Right atrium auricular region (tissue), 2 donors: ENCODE measurements at regions not wholly inside any gene's neighbourhood (a gene's known extent, or its start where the extent isn't known, plus 50 kb on each side); places are given as distances from the start of the nearest gene placed in this dataset.

ENCODE experiments used
- DNase-seq: peaks from one replicate; pipeline ENCODE4 v3.0.0-alpha.2; 2019; ENCODE audit warnings: low spot score
- H3K27ac ChIP-seq, 2 donors: fragments of 200-600 bp; sonication (generic); 1 replicate in 1 of 2; 2 replicates in 1 of 2; pipeline ENCODE4 v1.5.1; 2016 to 2019
- H3K27me3 ChIP-seq, 2 donors: fragments of 200-600 bp; sonication (generic); one replicate each; pipeline versions ENCODE4 v1.5.1 to v1.6.0; 2017 to 2019
- H3K36me3 ChIP-seq: fragments of 200-600 bp; sonication (generic); one replicate; pipeline ENCODE4 v1.5.1; 2016
- H3K4me1 ChIP-seq, 2 donors: fragments of 200-600 bp; sonication (generic); one replicate each; pipeline versions ENCODE4 v1.5.1 to v1.6.0; 2017 to 2019
- H3K4me3 ChIP-seq, 2 donors: fragments of 200-600 bp; sonication (generic); 1 replicate in 1 of 2; 2 replicates in 1 of 2; pipeline ENCODE4 v1.5.1; 2017 to 2019; ENCODE audit warnings: mild to moderate bottlenecking in 1 of 2, moderate library complexity in 1 of 2
- H3K9me3 ChIP-seq, 2 donors: fragments of 200-600 bp; sonication (generic); one replicate each; pipeline ENCODE4 v1.5.1; 2019
- CTCF ChIP-seq, 2 donors: fragments of 200-600 bp; sonication (generic); IDR thresholded peaks; one replicate each; pipeline ENCODE4 v1.5.1; 2019; ENCODE audit warnings: antibody characterized with exemption in 2 of 2

GRCh38 chr3:56942523-56942922, 117.9 kb upstream of the SPATA12 start:
- H3K9me3 ChIP-seq = peaks cover 0 to 8% of the 10 kb centered on the region in 2 donors
- no peaks in the 10 kb centered on the region for H3K4me1 ChIP-seq
- no peak for DNase-seq
- no peak overlapping the region for H3K4me3 ChIP-seq
- no peak overlapping the region for H3K27ac ChIP-seq
- TF ChIP-seq CTCF (IDR thresholded peaks at IDR 0.05) = no peak
- no peaks in the 10 kb centered on the region for H3K27me3 ChIP-seq
- no peaks in the 10 kb centered on the region for H3K36me3 ChIP-seq

- no peak for TF ChIP-seq CTCF (IDR thresholded peaks at IDR 0.05)
- DNase-seq = no peak
- no peaks in the 10 kb centered on the region for H3K27me3 ChIP-seq
- H3K27ac ChIP-seq = no peak overlapping the region
- H3K36me3 ChIP-seq = no peaks in the 10 kb centered on the region
- no peaks in the 10 kb centered on the region for H3K9me3 ChIP-seq
- H3K4me3 ChIP-seq = no peak overlapping the region
- H3K4me1 ChIP-seq = no peaks in the 10 kb centered on the region
Measured at GRCh38 chr3:56940976-56941375, 119.5 kb upstream of the SPATA12 start.

- no peaks in the 10 kb centered on the region for H3K36me3 ChIP-seq
- H3K4me1 ChIP-seq = no peaks in the 10 kb centered on the region
- H3K27me3 ChIP-seq = no peaks in the 10 kb centered on the region
- H3K4me3 ChIP-seq = no peak overlapping the region
- no peak overlapping the region for H3K27ac ChIP-seq
- DNase-seq = no peak
- H3K9me3 ChIP-seq = no peaks in the 10 kb centered on the region
- TF ChIP-seq CTCF (IDR thresholded peaks at IDR 0.05) = no peak
Measured at GRCh38 chr3:56940321-56940720, 120.1 kb upstream of the SPATA12 start.

- no peaks in the 10 kb centered on the region for H3K4me1 ChIP-seq
- no peak for DNase-seq
Measured at GRCh38 chr3:56939834-56940233, 120.6 kb upstream of the SPATA12 start.

GRCh38 chr3:56938530-56938929, 121.9 kb upstream of the SPATA12 start:
- Histone ChIP-seq H3K4me1 (no peaks in the 10 kb centered on the region), H3K9me3 (no peaks in the 10 kb centered on the region), H3K27me3 (no peaks in the 10 kb centered on the region), H3K27ac (no peak overlapping the region), H3K36me3 (no peaks in the 10 kb centered on the region), H3K4me3 (no peak overlapping the region)
- no peak for DNase-seq
- TF ChIP-seq CTCF (IDR thresholded peaks at IDR 0.05) = no peak

More at GRCh38 chr3:56939834-56940233, 120.6 kb upstream of the SPATA12 start:
- Histone ChIP-seq H3K9me3 (no peaks in the 10 kb centered on the region), H3K27me3 (no peaks in the 10 kb centered on the region), H3K4me3 (no peak overlapping the region), H3K27ac (no peak overlapping the region), H3K36me3 (no peaks in the 10 kb centered on the region)
- no peak for TF ChIP-seq CTCF (IDR thresholded peaks at IDR 0.05)

GRCh38 chr3:56937580-56937979, 122.9 kb upstream of the SPATA12 start:
- no peak for TF ChIP-seq CTCF (IDR thresholded peaks at IDR 0.05)
- H3K27me3 ChIP-seq = no peaks in the 10 kb centered on the region
- H3K36me3 ChIP-seq = no peaks in the 10 kb centered on the region
- H3K9me3 ChIP-seq = no peaks in the 10 kb centered on the region
- no peak for DNase-seq
- H3K27ac ChIP-seq = no peak overlapping the region
- H3K4me3 ChIP-seq = no peak overlapping the region
- no peaks in the 10 kb centered on the region for H3K4me1 ChIP-seq
